GM23338 (cell line): ENCODE measurements at regions not wholly inside any gene's neighbourhood (a gene's known extent, or its start where the extent isn't known, plus 50 kb on each side); places are given as distances from the start of the nearest gene placed in this dataset.

Source experiments
- CREB1 ChIP-seq: fragments of 250-450 bp; sonication (Bioruptor Pico); IDR thresholded peaks from 2 replicates; pipeline ENCODE4 v1.5.0; 2020; ENCODE audit warnings: low read depth, mild to moderate bottlenecking, moderate library complexity
- EZH2 ChIP-seq: fragments of 200-600 bp; sonication (generic); IDR thresholded peaks from one replicate; pipeline ENCODE4 v1.8.0; 2017; ENCODE audit warnings: antibody characterized with exemption, mild to moderate bottlenecking, low read depth; ENCODE audit not compliant: unreplicated experiment
- JUNB ChIP-seq: IDR thresholded peaks from one replicate; pipeline ENCODE4 v1.6.1; 2016; ENCODE audit warnings: antibody characterized with exemption; ENCODE audit not compliant: unreplicated experiment
- NANOG ChIP-seq: IDR thresholded peaks from 2 replicates; pipeline ENCODE4 v1.6.1; 2016; ENCODE audit warnings: antibody characterized with exemption, borderline replicate concordance
- POLR2AphosphoS5 ChIP-seq: IDR thresholded peaks from 2 replicates; pipeline ENCODE4 v1.6.1; 2016; ENCODE audit warnings: antibody characterized with exemption, low read depth
- STAT1 ChIP-seq: IDR thresholded peaks from one replicate; pipeline ENCODE4 v1.6.1; 2016; ENCODE audit warnings: antibody characterized with exemption; ENCODE audit not compliant: unreplicated experiment
- TF ChIP-seq, protein P1 (sequence below), 2 experiments: fragments of 200-600 bp in 1 of 2; sonication (generic) in 1 of 2; conservative IDR thresholded peaks; 2 replicates each; pipeline versions ENCODE4 v1.5.1 to v1.6.1; 2016 to 2017; ENCODE audit warnings: antibody characterized with exemption in 2 of 2, low read depth in 2 of 2, mild to moderate bottlenecking in 2 of 2, moderate library complexity in 1 of 2

DNA sequence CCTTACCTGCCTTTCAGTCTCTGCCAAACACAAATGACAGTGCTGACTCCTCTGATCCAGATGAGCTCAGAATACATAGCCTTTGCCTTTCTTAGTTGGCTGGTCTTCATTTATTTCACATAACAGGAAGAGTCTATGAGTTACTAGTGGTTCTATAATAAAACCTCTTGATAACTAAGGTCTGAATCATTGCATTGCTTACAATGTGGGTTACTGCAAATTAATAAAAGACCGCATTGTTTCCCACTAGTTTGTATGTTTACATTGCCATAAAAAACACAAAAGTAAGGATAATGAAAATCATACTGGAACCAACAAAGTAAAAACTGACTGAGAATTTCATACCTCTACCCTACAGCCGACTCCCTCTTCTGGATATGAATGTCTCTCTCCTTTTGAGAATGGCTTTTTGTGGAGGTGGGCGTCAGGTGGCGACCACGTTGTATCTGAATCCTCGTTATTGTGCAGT is 62.0 kb upstream of the AKR1E2 start:
- TF ChIP-seq, protein P1, sequence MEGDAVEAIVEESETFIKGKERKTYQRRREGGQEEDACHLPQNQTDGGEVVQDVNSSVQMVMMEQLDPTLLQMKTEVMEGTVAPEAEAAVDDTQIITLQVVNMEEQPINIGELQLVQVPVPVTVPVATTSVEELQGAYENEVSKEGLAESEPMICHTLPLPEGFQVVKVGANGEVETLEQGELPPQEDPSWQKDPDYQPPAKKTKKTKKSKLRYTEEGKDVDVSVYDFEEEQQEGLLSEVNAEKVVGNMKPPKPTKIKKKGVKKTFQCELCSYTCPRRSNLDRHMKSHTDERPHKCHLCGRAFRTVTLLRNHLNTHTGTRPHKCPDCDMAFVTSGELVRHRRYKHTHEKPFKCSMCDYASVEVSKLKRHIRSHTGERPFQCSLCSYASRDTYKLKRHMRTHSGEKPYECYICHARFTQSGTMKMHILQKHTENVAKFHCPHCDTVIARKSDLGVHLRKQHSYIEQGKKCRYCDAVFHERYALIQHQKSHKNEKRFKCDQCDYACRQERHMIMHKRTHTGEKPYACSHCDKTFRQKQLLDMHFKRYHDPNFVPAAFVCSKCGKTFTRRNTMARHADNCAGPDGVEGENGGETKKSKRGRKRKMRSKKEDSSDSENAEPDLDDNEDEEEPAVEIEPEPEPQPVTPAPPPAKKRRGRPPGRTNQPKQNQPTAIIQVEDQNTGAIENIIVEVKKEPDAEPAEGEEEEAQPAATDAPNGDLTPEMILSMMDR (conservative IDR thresholded peaks at IDR 0.05; ENCODE audit: low read depth in 2 of 2): no peak
- TF ChIP-seq CREB1 (CRISPR knock-in tag) (no peak), POLR2AphosphoS5 (no peak), EZH2 (no peak), NANOG (no peak), STAT1 (no peak), JUNB (no peak)
